Mammary epithelial cell (primary cell): ENCODE measurements at regions not wholly inside any gene's neighbourhood (a gene's known extent, or its start where the extent isn't known, plus 50 kb on each side); places are given as distances from the start of the nearest gene placed in this dataset.

Experiments
- CTCF ChIP-seq, 2 donors: IDR thresholded peaks in 1 of 2; conservative IDR thresholded peaks in 1 of 2; 2 replicates each; pipeline ENCODE4 v1.5.1; 2011 to 2012; ENCODE audit warnings: inconsistent platforms in 2 of 2, low read length in 2 of 2, mild to moderate bottlenecking in 2 of 2, control low read depth in 1 of 2, low read depth in 1 of 2; ENCODE audit not compliant: insufficient read depth in 1 of 2; ENCODE audit errors: extremely low read depth in 1 of 2
- EZH2 ChIP-seq: IDR thresholded peaks from 2 replicates; pipeline ENCODE4 v1.6.1; 2012; ENCODE audit warnings: low read length, inconsistent platforms, borderline replicate concordance

- TF ChIP-seq CTCF (conservative IDR thresholded peaks at IDR 0.05 in 1 of 2, IDR thresholded peaks at IDR 0.05 in 1 of 2; ENCODE audit: extremely low read depth in 1 of 2, insufficient read depth in 1 of 2, low read depth in 1 of 2, low read length in 2 of 2) (no peak), EZH2 (no peak)
These were observed 327.1 kb downstream of the STIM2 start for GRCh38 chr4:27187786-27188185.
